ENCODE measurements at regions not wholly inside any gene's neighbourhood (a gene's known extent, or its start where the extent isn't known, plus 50 kb on each side); places are given as distances from the start of the nearest gene placed in this dataset.

DNA sequence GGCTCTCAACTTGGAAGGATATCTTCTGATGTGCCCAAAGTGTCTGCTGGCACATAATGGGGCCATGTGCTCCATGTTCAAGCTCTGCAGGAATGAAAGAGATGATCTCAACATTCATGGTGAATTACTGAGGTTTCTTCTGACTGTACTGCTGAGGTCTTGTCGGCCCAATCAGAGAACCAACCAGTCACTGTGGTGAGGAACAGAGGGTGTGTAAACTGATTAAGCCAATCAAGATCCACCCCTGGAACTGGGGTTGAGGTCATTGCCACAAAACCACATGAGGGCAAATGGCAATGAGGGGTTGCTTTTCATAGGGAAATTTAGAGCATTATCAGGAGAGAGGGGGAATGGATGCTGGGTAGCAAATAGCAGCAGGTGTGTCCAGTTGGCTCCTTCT is 152.3 kb upstream of the RAG2 start (continued):
- no peak for TF ChIP-seq CTCF (IDR thresholded peaks at IDR 0.05 in 2 of 3, conservative IDR thresholded peaks at IDR 0.05 in 1 of 3; ENCODE audit: borderline replicate concordance in 1 of 3, insufficient read depth in 1 of 3, low read depth in 2 of 3, low read length in 2 of 3)

- BruUV-seq (replicated peaks): no TSS peak
- CTCF ChIA-PET: interaction anchor here (1.1 to 4.7 kb wide), 3 partner anchors 12 to 182 kb away, joined by 3 to 135 read pairs (median 35); no protein-coding TSS in a partner anchor
Measured at GRCh38 chr11:36748836-36749235, 150.8 kb upstream of the RAG2 start.

More at GRCh38 chr11:36748836-36749235, 150.8 kb upstream of the RAG2 start:
- Histone ChIP-seq H3K4me1 (ENCODE audit: control insufficient read depth in 1 of 2, insufficient read depth in 2 of 2, low read length in 2 of 2) (no peaks in the 10 kb centered on the region), H3K36me3 (ENCODE audit: control insufficient read depth in 1 of 2, insufficient read depth in 2 of 2, low read length in 2 of 2) (no peaks in the 10 kb centered on the region), H3K9ac (ENCODE audit: low read length) (no peak overlapping the region), H3K4me3 (replicated peaks in 1 of 2; ENCODE audit: low read depth in 1 of 2, low read length in 2 of 2) (no peak overlapping the region), H3K9me3 (ENCODE audit: control insufficient read depth in 1 of 2, insufficient read depth in 1 of 2, low read depth in 1 of 2, low read length in 2 of 2) (no peaks in the 10 kb centered on the region), H3K79me2 (ENCODE audit: insufficient read depth, low read length) (no peaks in the 10 kb centered on the region), H3K27me3 (ENCODE audit: insufficient read depth, low read length) (peaks cover 20% of the 10 kb centered on the region), H3K4me2 (ENCODE audit: low read length) (no peak overlapping the region), H4K20me1 (ENCODE audit: insufficient read depth) (no peaks in the 10 kb centered on the region), H2AFZ (ENCODE audit: low read depth, low read length, poor library complexity, severe bottlenecking) (no peak overlapping the region), H3K27ac (ENCODE audit: low read depth, low read length) (no peak overlapping the region), H3K9me2 (ENCODE audit: insufficient read depth) (no peaks in the 10 kb centered on the region)
- ChIA-PET RAD21 (ENCODE audit: low non-redundant PET in 1 of 2, low total read pairs in 2 of 2, uncharacterized antibody in 2 of 2, unreplicated experiment in 2 of 2) (no interaction called here), POLR2A (no interaction called here)
- ATAC-seq (no peak), DNase-seq (ENCODE audit: low read depth, low spot score) (no peak)
- TF ChIP-seq CBX3 (IDR thresholded peaks at IDR 0.05; ENCODE audit: low read depth) (no peak), SRF (IDR thresholded peaks at IDR 0.05; ENCODE audit: low read depth) (no peak), JUND (IDR thresholded peaks at IDR 0.05) (no peak), MAX (IDR thresholded peaks at IDR 0.05) (no peak), ZNF274 (IDR thresholded peaks at IDR 0.05; ENCODE audit: low read depth, low read length) (no peak), FOSL1 (IDR thresholded peaks at IDR 0.05; ENCODE audit: low read depth) (no peak), CTCF (IDR thresholded peaks at IDR 0.05 in 2 of 3, conservative IDR thresholded peaks at IDR 0.05 in 1 of 3; ENCODE audit: borderline replicate concordance in 1 of 3, insufficient read depth in 1 of 3, low read depth in 2 of 3, low read length in 2 of 3) (no peak), RAD21 (IDR thresholded peaks at IDR 0.05; ENCODE audit: low read depth) (no peak)
- TF ChIP-seq, protein P1, sequence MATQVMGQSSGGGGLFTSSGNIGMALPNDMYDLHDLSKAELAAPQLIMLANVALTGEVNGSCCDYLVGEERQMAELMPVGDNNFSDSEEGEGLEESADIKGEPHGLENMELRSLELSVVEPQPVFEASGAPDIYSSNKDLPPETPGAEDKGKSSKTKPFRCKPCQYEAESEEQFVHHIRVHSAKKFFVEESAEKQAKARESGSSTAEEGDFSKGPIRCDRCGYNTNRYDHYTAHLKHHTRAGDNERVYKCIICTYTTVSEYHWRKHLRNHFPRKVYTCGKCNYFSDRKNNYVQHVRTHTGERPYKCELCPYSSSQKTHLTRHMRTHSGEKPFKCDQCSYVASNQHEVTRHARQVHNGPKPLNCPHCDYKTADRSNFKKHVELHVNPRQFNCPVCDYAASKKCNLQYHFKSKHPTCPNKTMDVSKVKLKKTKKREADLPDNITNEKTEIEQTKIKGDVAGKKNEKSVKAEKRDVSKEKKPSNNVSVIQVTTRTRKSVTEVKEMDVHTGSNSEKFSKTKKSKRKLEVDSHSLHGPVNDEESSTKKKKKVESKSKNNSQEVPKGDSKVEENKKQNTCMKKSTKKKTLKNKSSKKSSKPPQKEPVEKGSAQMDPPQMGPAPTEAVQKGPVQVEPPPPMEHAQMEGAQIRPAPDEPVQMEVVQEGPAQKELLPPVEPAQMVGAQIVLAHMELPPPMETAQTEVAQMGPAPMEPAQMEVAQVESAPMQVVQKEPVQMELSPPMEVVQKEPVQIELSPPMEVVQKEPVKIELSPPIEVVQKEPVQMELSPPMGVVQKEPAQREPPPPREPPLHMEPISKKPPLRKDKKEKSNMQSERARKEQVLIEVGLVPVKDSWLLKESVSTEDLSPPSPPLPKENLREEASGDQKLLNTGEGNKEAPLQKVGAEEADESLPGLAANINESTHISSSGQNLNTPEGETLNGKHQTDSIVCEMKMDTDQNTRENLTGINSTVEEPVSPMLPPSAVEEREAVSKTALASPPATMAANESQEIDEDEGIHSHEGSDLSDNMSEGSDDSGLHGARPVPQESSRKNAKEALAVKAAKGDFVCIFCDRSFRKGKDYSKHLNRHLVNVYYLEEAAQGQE (IDR thresholded peaks at IDR 0.05; ENCODE audit: low read depth): no peak
- intact Hi-C loops (cut with micrococcal nuclease): no loop called here
